GM21423 (cell line): ENCODE measurements at regions not wholly inside any gene's neighbourhood (a gene's known extent, or its start where the extent isn't known, plus 50 kb on each side); places are given as distances from the start of the nearest gene placed in this dataset.

Source experiments
- ATAC-seq: cut with Tn5 transposase; IDR thresholded peaks from one replicate; pipeline ENCODE4 v1.9.1; 2021; ENCODE audit warnings: mild to moderate bottlenecking, moderate library complexity; ENCODE audit not compliant: unreplicated experiment

DNA sequence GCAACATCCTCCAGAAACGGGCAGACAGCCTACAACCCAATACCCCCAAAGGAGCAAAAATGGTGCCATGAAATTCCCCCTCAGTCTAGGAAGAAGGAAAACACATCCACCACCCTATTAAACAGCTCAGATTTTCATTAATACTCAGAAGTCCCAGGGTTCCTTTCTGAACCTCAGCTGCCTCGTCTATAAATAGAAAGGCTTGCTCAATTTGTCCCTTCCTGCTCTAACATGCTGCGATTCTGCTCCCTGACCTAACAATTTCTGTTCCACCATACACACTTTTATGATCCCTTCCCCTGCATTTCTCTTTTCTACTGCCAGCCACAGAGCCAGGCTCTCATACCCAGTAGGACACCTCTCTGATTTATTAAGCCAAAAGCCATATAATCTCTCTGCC is 68.1 kb downstream of the MTERF1 start:
- ATAC-seq = no peak

DNA sequence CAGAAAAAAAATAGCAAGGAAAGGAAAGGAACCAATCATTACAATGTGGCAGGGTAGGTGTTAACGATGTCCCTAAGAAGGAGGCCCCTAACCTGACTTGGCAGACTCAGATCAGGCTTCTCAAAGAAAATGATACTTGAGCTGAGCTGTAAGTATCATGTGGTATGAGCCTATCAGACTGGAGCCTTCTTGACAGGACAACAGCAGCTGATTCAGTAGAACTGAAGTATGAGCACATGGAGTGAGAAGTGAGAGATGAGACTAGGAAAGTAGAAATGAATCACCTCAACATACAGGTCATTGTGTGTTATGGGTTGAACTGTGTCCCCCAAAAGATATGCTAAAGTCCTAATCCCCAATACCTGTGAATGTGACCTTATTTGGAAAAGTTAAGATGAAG is 66.3 kb downstream of the MTERF1 start:
- ATAC-seq = no peak
